Parathyroid adenoma (tissue), 2 donors: ENCODE measurements at regions not wholly inside any gene's neighbourhood (a gene's known extent, or its start where the extent isn't known, plus 50 kb on each side); places are given as distances from the start of the nearest gene placed in this dataset.
A peak's percentile ranks its signal among the peaks of the same experiment; 100 is the strongest.
"Not testable (repeated sequence)": the region's sequence is repeated elsewhere in the genome, so short reads cannot be mapped to it uniquely, and the experiment has no call there.

Experiments
- H2AFZ ChIP-seq: fragments of 300-600 bp; sonication (generic); one replicate; pipeline ENCODE4 v1.7.0; 2017; ENCODE audit warnings: antibody characterized with exemption, mild to moderate bottlenecking
- H3K27ac ChIP-seq: fragments of 300-600 bp; sonication (generic); one replicate; pipeline ENCODE4 v1.7.0; 2017
- H3K27me3 ChIP-seq: fragments of 300-600 bp; sonication (generic); one replicate; pipeline ENCODE4 v1.7.0; 2017; ENCODE audit warnings: low read length; ENCODE audit not compliant: control insufficient read depth, insufficient read depth
- H3K36me3 ChIP-seq: fragments of 300-600 bp; sonication (generic); one replicate; pipeline ENCODE4 v1.7.0; 2017; ENCODE audit warnings: low read length; ENCODE audit not compliant: control insufficient read depth, insufficient read depth
- H3K4me1 ChIP-seq: fragments of 300-600 bp; sonication (generic); one replicate; pipeline ENCODE4 v1.7.0; 2017; ENCODE audit warnings: control low read depth
- H3K4me2 ChIP-seq: fragments of 300-600 bp; sonication (generic); one replicate; pipeline ENCODE4 v1.7.0; 2017; ENCODE audit warnings: low read length
- H3K4me3 ChIP-seq: fragments of 300-600 bp; sonication (generic); one replicate; pipeline ENCODE4 v1.7.0; 2017; ENCODE audit warnings: low read depth, low read length
- H3K79me2 ChIP-seq: fragments of 300-600 bp; sonication (generic); one replicate; pipeline ENCODE4 v1.7.0; 2017; ENCODE audit warnings: control low read depth
- H3K9ac ChIP-seq: fragments of 300-600 bp; sonication (generic); one replicate; pipeline ENCODE4 v1.7.0; 2017; ENCODE audit warnings: mild to moderate bottlenecking
- H3K9me3 ChIP-seq: fragments of 300-600 bp; sonication (generic); one replicate; pipeline ENCODE4 v1.7.0; 2017; ENCODE audit warnings: low read length; ENCODE audit not compliant: control insufficient read depth
- CTCF ChIP-seq: fragments of 300-600 bp; sonication (generic); IDR thresholded peaks from one replicate; pipeline ENCODE4 v1.7.0; 2017; ENCODE audit warnings: antibody characterized with exemption, mild to moderate bottlenecking
- donor health status: primary hyperparathyroidism.

- no peaks in the 10 kb centered on the region for H3K9me3 ChIP-seq
- H2AFZ ChIP-seq, result no peak overlapping the region
- H3K79me2 ChIP-seq, result no peaks in the 10 kb centered on the region
- no peak overlapping the region for H3K27ac ChIP-seq
- H3K4me1 ChIP-seq, result no peaks in the 10 kb centered on the region
- H3K4me3 ChIP-seq, result no peak overlapping the region
- TF ChIP-seq CTCF, result no peak
- H3K36me3 ChIP-seq, result no peaks in the 10 kb centered on the region
- H3K4me2 ChIP-seq, result no peak overlapping the region
- peaks cover 3% of the 10 kb centered on the region for H3K27me3 ChIP-seq
- no peak overlapping the region for H3K9ac ChIP-seq
These were observed 525.4 kb downstream of the TMEM121 start for GRCh38 chr14:106051796-106052195.

- H3K27ac ChIP-seq, result no peak overlapping the region
- no peaks in the 10 kb centered on the region for H3K4me1 ChIP-seq
- H3K9me3 ChIP-seq, result no peaks in the 10 kb centered on the region
- no peaks in the 10 kb centered on the region for H3K36me3 ChIP-seq
- H2AFZ ChIP-seq, result no peak overlapping the region
- no peak for TF ChIP-seq CTCF
- H3K4me3 ChIP-seq, result no peak overlapping the region
- no peaks in the 10 kb centered on the region for H3K79me2 ChIP-seq
- no peak overlapping the region for H3K4me2 ChIP-seq
- H3K27me3 ChIP-seq, result no peaks in the 10 kb centered on the region
- H3K9ac ChIP-seq, result no peak overlapping the region
These were observed 528.9 kb downstream of the TMEM121 start for GRCh38 chr14:106055289-106055688.

- Histone ChIP-seq H3K4me2 (no peak overlapping the region), H3K36me3 (no peaks in the 10 kb centered on the region), H3K27ac (no peak overlapping the region), H3K27me3 (no peaks in the 10 kb centered on the region), H3K79me2 (no peaks in the 10 kb centered on the region), H3K9me3 (no peaks in the 10 kb centered on the region), H3K4me1 (no peaks in the 10 kb centered on the region), H3K9ac (no peak overlapping the region), H2AFZ (no peak overlapping the region), H3K4me3 (no peak overlapping the region)
- TF ChIP-seq CTCF, result no peak
These were observed 532.0 kb downstream of the TMEM121 start for GRCh38 chr14:106058342-106058741.

- no peak overlapping the region for H2AFZ ChIP-seq
- H3K27ac ChIP-seq, result no peak overlapping the region
- no peaks in the 10 kb centered on the region for H3K79me2 ChIP-seq
- H3K9ac ChIP-seq, result no peak overlapping the region
- TF ChIP-seq CTCF, result no peak
- H3K4me1 ChIP-seq, result no peaks in the 10 kb centered on the region
- no peak overlapping the region for H3K4me3 ChIP-seq
- no peak overlapping the region for H3K4me2 ChIP-seq
- no peaks in the 10 kb centered on the region for H3K27me3 ChIP-seq
- no peaks in the 10 kb centered on the region for H3K9me3 ChIP-seq
- H3K36me3 ChIP-seq, result no peaks in the 10 kb centered on the region
These were observed 534.0 kb downstream of the TMEM121 start for GRCh38 chr14:106060276-106060975.

GRCh38 chr14:106061877-106062500 is 535.6 kb downstream of the TMEM121 start:
- H3K4me3 ChIP-seq, H3K27me3 ChIP-seq, H3K4me2 ChIP-seq, H3K27ac ChIP-seq, H3K36me3 ChIP-seq, H3K79me2 ChIP-seq, H3K9me3 ChIP-seq, H2AFZ ChIP-seq, H3K4me1 ChIP-seq, H3K9ac ChIP-seq: not testable (repeated sequence)
- peak; percentile 22 for TF ChIP-seq CTCF
